HUDEP-2 (cell line): ENCODE measurements at regions not wholly inside any gene's neighbourhood (a gene's known extent, or its start where the extent isn't known, plus 50 kb on each side); places are given as distances from the start of the nearest gene placed in this dataset.

ENCODE experiments used
- DNase-seq, 76 experiments: peaks; one replicate each; lab custom pipeline; 2025; ENCODE audit not compliant: unreplicated experiment in 76 of 76; lab: John Stamatoyannopoulos, UW

- no peak for DNase-seq
These were observed 110.2 kb upstream of the UGT8 start for GRCh38 chr4:114488301-114488982.

- DNase-seq = no peak
These were observed 104.3 kb upstream of the UGT8 start for GRCh38 chr4:114494246-114494803.

- no peak for DNase-seq
These were observed 103.1 kb upstream of the UGT8 start for GRCh38 chr4:114495471-114495928.

- DNase-seq = no peak
These were observed 101.5 kb upstream of the UGT8 start for GRCh38 chr4:114497116-114497515.

- no peak for DNase-seq
These were observed 89.3 kb upstream of the UGT8 start for GRCh38 chr4:114509340-114509739.

GRCh38 chr4:114512595-114513295, 85.9 kb upstream of the UGT8 start:
- no peak for DNase-seq

GRCh38 chr4:114519368-114519767, 79.2 kb upstream of the UGT8 start:
- no peak for DNase-seq

GRCh38 chr4:114527170-114527569, 71.4 kb upstream of the UGT8 start:
- DNase-seq = no peak

- no peak for DNase-seq
These were observed 71.0 kb upstream of the UGT8 start for GRCh38 chr4:114527637-114528036.

- DNase-seq = no peak
These were observed 62.9 kb upstream of the UGT8 start for GRCh38 chr4:114535725-114536124.

- no peak for DNase-seq
These were observed 61.3 kb upstream of the UGT8 start for GRCh38 chr4:114537352-114537751.

GRCh38 chr4:114538012-114538617, 60.5 kb upstream of the UGT8 start:
- DNase-seq = no peak

- no peak for DNase-seq
These were observed 58.6 kb upstream of the UGT8 start for GRCh38 chr4:114539985-114540384.

GRCh38 chr4:114547340-114548134, 51.1 kb upstream of the UGT8 start:
- DNase-seq = no peak
